PFSK-1 (cell line): ENCODE measurements at regions not wholly inside any gene's neighbourhood (a gene's known extent, or its start where the extent isn't known, plus 50 kb on each side); places are given as distances from the start of the nearest gene placed in this dataset.

Experiments
- POLR2AphosphoS5 ChIP-seq: IDR thresholded peaks from 2 replicates; pipeline ENCODE4 v1.6.1; 2012; ENCODE audit warnings: low read depth, mild to moderate bottlenecking, control low read depth, low read length, moderate library complexity
- REST ChIP-seq, 2 experiments: IDR thresholded peaks; 2 replicates each; pipeline versions ENCODE4 v1.6.1 to v1.8.0; 2011 to 2012; ENCODE audit warnings: low read depth in 2 of 2, low read length in 2 of 2, control low read depth in 1 of 2, inconsistent platforms in 1 of 2, mild to moderate bottlenecking in 1 of 2, moderate library complexity in 1 of 2; ENCODE audit not compliant: insufficient read depth in 1 of 2
- TAF1 ChIP-seq: IDR thresholded peaks from 2 replicates; pipeline ENCODE4 v1.6.1; 2012; ENCODE audit warnings: low read length, control low read depth, borderline replicate concordance; ENCODE audit not compliant: insufficient read depth

DNA sequence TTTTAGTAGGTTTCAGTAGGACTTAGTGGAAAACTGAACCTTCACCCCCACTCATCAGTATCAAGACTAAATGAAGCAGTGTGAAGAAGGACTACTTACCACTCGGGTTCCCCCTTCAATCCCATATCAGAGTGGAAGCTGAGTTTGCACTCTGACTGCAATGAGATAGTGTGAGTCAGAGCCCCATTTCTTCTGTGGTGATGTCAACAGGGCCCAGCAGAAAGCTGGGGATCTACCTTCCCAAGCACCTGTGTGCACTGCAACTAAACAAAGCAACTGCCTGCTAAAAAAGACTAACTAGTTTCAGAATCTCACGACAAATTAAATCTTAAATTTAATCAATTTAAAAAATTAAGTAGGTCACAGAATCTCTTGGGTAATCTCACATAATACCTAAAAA is 1837.0 kb upstream of the PCDH7 start:
- TF ChIP-seq REST (IDR thresholded peaks at IDR 0.05; ENCODE audit: insufficient read depth in 1 of 2, low read depth in 2 of 2, low read length in 2 of 2) (no peak), POLR2AphosphoS5 (no peak), TAF1 (no peak)
